ENCODE measurements at regions not wholly inside any gene's neighbourhood (a gene's known extent, or its start where the extent isn't known, plus 50 kb on each side); places are given as distances from the start of the nearest gene placed in this dataset.
"Not testable (repeated sequence)": the region's sequence is repeated elsewhere in the genome, so short reads cannot be mapped to it uniquely, and the experiment has no call there.

DNA sequence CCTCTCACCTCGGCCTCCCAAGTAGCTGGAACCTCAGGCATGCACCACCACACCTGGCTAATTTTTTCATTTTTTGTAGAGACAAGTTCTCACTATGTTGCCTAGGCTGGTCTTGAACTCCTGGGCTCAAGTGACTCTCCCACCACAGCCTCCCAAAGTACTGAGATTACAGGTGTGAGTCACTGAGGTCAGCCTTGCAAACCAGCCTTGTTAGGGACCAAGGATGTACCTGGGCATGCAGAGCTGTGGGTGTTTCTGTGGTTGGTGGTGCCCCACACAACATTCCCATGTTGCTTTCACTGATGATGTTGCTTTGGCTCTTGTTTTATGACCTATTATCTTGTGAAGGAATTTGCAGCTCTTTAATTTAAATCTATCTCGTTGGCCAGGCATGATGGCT, 54.8 kb downstream of the OTUD1 start:
- H3K9me3 ChIP-seq (ENCODE audit: low read length), result no peaks in the 10 kb centered on the region
- no peak overlapping the region for H2AFZ ChIP-seq (ENCODE audit: low read length)
- no peak overlapping the region for H3K4me3 ChIP-seq (ENCODE audit: low read length)
- no peak overlapping the region for H3K27ac ChIP-seq (ENCODE audit: low read length)
- H3K9ac ChIP-seq (ENCODE audit: low read length), result no peak overlapping the region
- no peaks in the 10 kb centered on the region for H4K20me1 ChIP-seq (ENCODE audit: insufficient read depth, low read depth, low read length)
- H3K36me3 ChIP-seq (ENCODE audit: insufficient read depth, low read length), result no peaks in the 10 kb centered on the region
- no peaks in the 10 kb centered on the region for H3K4me1 ChIP-seq (ENCODE audit: low read length)
- H3K9me2 ChIP-seq (replicated peaks; ENCODE audit: insufficient read depth, low read length), result no peaks in the 10 kb centered on the region
- H3K27me3 ChIP-seq (ENCODE audit: low read length), result no peaks in the 10 kb centered on the region
- no peaks in the 10 kb centered on the region for H3K79me2 ChIP-seq (ENCODE audit: low read length)
- DNase-seq, result no peak
- H3K4me2 ChIP-seq (ENCODE audit: low read depth, low read length, poor library complexity, severe bottlenecking), result no peak overlapping the region

DNA sequence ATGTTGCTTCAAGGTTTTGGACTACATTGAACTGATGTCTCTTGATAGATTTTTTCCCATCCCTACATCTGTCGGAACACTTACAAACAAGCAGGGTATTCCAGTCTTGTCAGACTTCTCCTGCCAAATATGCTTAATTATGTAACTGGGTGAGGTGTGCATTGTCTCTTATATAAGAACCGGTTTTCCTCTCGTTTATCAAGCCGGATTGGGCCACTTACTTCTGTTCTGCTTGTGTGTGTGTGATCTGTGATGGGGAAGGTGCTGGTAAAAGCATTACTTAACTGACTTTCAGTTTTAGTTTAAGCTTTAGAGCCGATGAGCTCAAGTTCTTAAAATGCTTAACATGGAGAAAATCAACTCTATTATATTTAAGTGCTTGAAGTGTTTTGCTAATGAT, 57.9 kb downstream of the OTUD1 start:
- Histone ChIP-seq H3K4me3 (ENCODE audit: low read length) (no peak overlapping the region), H3K36me3 (ENCODE audit: insufficient read depth, low read length) (no peaks in the 10 kb centered on the region), H3K4me1 (ENCODE audit: low read length) (no peaks in the 10 kb centered on the region), H3K4me2 (ENCODE audit: low read depth, low read length, poor library complexity, severe bottlenecking) (no peak overlapping the region), H3K9me2 (replicated peaks; ENCODE audit: insufficient read depth, low read length) (no peaks in the 10 kb centered on the region), H3K9ac (ENCODE audit: low read length) (no peak overlapping the region), H3K27me3 (ENCODE audit: low read length) (no peaks in the 10 kb centered on the region), H3K27ac (ENCODE audit: low read length) (no peak overlapping the region), H2AFZ (ENCODE audit: low read length) (no peak overlapping the region), H3K79me2 (ENCODE audit: low read length) (no peaks in the 10 kb centered on the region), H4K20me1 (ENCODE audit: insufficient read depth, low read depth, low read length) (no peaks in the 10 kb centered on the region), H3K9me3 (ENCODE audit: low read length) (no peaks in the 10 kb centered on the region)
- no peak for DNase-seq

DNA sequence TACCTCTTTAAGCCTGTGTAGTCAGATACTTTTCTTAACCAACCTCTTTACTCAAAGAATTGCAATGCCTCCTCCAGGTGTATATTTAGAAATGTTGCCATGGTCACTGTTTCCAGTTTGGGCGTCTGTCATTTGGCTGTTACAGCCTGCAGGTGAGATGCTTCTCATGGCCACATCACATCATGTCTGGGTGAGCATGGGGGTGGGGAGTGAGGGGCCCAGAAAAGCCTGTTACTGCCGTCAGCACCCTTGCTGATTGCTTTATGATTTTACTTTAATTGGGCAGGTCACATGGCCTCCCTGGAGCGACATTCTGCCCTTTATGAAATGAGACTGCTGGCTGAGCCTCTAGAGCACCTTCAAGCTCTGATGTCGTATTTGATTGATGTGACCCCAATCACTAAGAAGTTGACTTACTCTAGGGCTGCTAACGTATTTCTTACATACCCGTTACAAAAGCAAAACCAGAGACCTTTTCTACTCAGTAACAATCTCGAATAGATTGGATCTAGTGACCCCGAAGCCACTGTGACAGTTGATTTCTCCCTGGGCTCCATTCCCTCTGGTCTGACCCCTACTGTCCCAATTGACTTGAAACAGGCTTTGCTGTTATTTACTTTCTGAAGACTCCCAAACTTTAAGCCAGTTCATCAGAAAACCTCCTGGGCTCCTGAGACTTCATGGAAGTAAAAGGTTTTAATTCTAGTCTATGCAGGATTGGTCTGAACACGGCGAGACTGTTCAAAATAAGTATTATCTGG, 60.7 kb downstream of the OTUD1 start:
- no peak overlapping the region for H3K27ac ChIP-seq (ENCODE audit: low read length)
- no peaks in the 10 kb centered on the region for H4K20me1 ChIP-seq (ENCODE audit: insufficient read depth, low read depth, low read length)
- no peaks in the 10 kb centered on the region for H3K27me3 ChIP-seq (ENCODE audit: low read length)
- DNase-seq, result no peak
- no peak overlapping the region for H2AFZ ChIP-seq (ENCODE audit: low read length)
- no peak overlapping the region for H3K4me3 ChIP-seq (ENCODE audit: low read length)
- no peaks in the 10 kb centered on the region for H3K79me2 ChIP-seq (ENCODE audit: low read length)
- no peaks in the 10 kb centered on the region for H3K36me3 ChIP-seq (ENCODE audit: insufficient read depth, low read length)
- no peak overlapping the region for H3K4me2 ChIP-seq (ENCODE audit: low read depth, low read length, poor library complexity, severe bottlenecking)
- H3K9me3 ChIP-seq (ENCODE audit: low read length), result no peaks in the 10 kb centered on the region
- H3K4me1 ChIP-seq (ENCODE audit: low read length), result no peaks in the 10 kb centered on the region
- no peaks in the 10 kb centered on the region for H3K9me2 ChIP-seq (replicated peaks; ENCODE audit: insufficient read depth, low read length)
- no peak overlapping the region for H3K9ac ChIP-seq (ENCODE audit: low read length)

DNA sequence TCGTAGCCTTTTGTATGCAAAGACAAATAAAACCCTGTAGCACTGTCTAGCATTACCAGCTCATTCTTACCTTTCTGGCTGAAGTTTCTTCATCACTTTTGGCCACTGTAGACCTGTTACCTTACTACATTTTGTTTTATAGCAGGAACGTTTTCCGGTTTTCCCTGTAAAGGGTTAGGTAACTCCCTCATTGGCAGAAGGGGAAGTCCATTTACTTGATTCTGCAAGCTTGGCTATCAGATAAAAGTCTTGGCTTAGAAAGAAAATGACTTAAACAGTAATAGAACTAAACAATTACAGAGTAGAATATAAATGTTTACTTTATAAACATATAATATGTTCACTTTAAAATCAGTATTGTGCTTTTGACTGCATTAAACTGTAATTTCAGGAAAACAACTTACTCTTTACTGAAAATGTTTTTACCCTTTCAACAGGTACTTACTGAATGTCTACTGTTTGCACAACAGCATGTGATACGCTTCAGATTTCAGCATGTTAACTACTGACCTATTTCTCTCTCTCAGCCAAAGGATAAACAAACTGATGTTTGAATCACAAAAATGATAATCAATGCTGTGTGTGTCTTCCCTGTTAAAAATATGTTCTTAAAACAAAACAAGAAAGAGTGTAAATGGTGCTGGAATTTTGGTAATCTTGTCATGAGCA, 67.1 kb downstream of the OTUD1 start:
- H4K20me1 ChIP-seq (ENCODE audit: insufficient read depth, low read depth, low read length), result no peaks in the 10 kb centered on the region
- no peaks in the 10 kb centered on the region for H3K36me3 ChIP-seq (ENCODE audit: insufficient read depth, low read length)
- H3K9me2 ChIP-seq (replicated peaks; ENCODE audit: insufficient read depth, low read length), result no peaks in the 10 kb centered on the region
- no peaks in the 10 kb centered on the region for H3K79me2 ChIP-seq (ENCODE audit: low read length)
- H3K4me3 ChIP-seq (ENCODE audit: low read length), result no peak overlapping the region
- no peaks in the 10 kb centered on the region for H3K4me1 ChIP-seq (ENCODE audit: low read length)
- H3K9ac ChIP-seq (ENCODE audit: low read length), result no peak overlapping the region
- no peak for DNase-seq
- no peaks in the 10 kb centered on the region for H3K9me3 ChIP-seq (ENCODE audit: low read length)
- H3K27ac ChIP-seq (ENCODE audit: low read length), result no peak overlapping the region
- H3K27me3 ChIP-seq (ENCODE audit: low read length), result no peaks in the 10 kb centered on the region
- no peak overlapping the region for H3K4me2 ChIP-seq (ENCODE audit: low read depth, low read length, poor library complexity, severe bottlenecking)
- H2AFZ ChIP-seq (ENCODE audit: low read length), result no peak overlapping the region

DNA sequence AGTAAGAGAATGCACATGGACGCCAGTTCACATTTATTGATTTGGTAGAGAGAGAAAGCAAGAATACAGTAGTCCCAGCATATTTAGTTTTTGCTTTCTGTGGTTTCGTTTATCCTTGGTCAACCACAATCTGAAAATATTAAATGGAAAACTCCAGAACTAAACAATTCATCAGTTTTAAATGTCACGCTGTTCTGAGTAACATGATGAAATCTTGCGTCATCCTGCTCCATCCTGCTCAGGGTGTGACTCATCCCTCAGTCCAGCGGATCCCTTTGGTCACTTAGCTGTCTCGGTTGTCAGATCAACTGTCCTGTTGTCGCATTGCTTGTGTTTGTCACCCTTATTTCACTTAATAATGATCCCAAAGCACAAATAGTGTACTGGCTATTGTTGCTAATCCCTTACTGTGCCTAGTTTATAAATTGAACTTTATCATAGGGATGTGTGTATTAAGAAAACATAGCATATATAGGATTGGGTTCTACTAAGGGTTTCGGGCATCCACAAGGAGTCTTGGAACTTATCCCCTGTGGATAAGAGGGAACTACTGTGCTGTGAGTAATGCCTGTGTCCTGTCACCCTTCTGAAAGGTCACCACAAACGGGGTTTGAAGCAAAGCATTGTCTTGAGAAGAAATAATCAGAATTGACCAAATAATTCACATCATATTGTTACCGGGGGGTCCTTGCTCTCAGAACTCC, 73.6 kb downstream of the OTUD1 start:
- Histone ChIP-seq H4K20me1 (ENCODE audit: insufficient read depth, low read depth, low read length) (no peaks in the 10 kb centered on the region), H3K9me2 (replicated peaks; ENCODE audit: insufficient read depth, low read length) (no peaks in the 10 kb centered on the region), H3K4me2 (ENCODE audit: low read depth, low read length, poor library complexity, severe bottlenecking) (no peak overlapping the region), H3K36me3 (ENCODE audit: insufficient read depth, low read length) (no peaks in the 10 kb centered on the region), H3K79me2 (ENCODE audit: low read length) (no peaks in the 10 kb centered on the region), H3K9ac (ENCODE audit: low read length) (no peak overlapping the region), H2AFZ (ENCODE audit: low read length) (no peak overlapping the region), H3K27me3 (ENCODE audit: low read length) (no peaks in the 10 kb centered on the region), H3K27ac (ENCODE audit: low read length) (no peak overlapping the region), H3K9me3 (ENCODE audit: low read length) (no peaks in the 10 kb centered on the region), H3K4me1 (ENCODE audit: low read length) (no peaks in the 10 kb centered on the region), H3K4me3 (ENCODE audit: low read length) (no peak overlapping the region)
- no peak for DNase-seq

DNA sequence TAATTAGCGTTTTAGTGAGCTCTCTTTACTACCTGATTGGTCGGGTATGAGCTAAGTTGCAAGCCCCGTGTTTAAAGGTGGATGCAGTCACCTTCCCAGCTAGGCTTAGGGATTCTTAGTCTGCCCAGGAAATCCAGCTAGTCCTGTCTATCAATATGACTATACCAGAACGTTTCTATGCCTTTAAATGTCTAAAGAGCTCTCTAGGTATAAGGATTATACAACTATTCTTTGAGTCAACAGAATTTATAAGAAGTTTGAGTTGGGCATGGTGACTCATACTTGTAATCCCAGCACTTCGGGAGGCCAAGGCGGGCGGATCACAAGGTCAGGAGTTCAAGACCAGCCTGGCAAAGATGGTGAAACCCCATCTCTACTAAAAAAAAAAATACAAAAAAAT, 74.7 kb downstream of the OTUD1 start:
- H3K4me3 ChIP-seq (ENCODE audit: low read length); H3K79me2 ChIP-seq (ENCODE audit: low read length); H3K9ac ChIP-seq (ENCODE audit: low read length); DNase-seq; H3K4me2 ChIP-seq (ENCODE audit: low read depth, low read length, poor library complexity, severe bottlenecking); H3K9me3 ChIP-seq (ENCODE audit: low read length); H3K27ac ChIP-seq (ENCODE audit: low read length); H4K20me1 ChIP-seq (ENCODE audit: insufficient read depth, low read depth, low read length); H3K36me3 ChIP-seq (ENCODE audit: insufficient read depth, low read length); H3K9me2 ChIP-seq (replicated peaks; ENCODE audit: insufficient read depth, low read length); H3K27me3 ChIP-seq (ENCODE audit: low read length); H2AFZ ChIP-seq (ENCODE audit: low read length); H3K4me1 ChIP-seq (ENCODE audit: low read length): not testable (repeated sequence)

DNA sequence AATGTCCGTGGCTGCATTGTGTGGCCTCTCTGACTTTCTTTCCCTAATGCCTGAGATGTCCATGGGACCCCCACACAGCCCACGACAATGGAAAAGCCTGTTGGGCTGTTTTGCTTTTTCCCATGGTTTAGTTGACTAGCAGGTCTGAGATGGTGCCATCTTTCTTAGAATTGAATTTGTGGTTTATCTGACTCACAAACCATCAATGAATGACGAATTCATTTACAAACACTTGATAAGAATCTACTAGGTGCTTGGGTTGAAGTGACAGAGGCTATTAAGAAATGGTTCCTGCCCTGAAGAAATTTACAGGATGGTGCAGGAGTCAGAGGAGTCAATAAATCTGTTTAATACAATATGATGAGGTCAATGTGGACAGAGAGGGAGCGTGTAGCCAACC, 75.4 kb downstream of the OTUD1 start:
- no peak overlapping the region for H2AFZ ChIP-seq (ENCODE audit: low read length)
- H3K9ac ChIP-seq (ENCODE audit: low read length), result no peak overlapping the region
- no peak overlapping the region for H3K27ac ChIP-seq (ENCODE audit: low read length)
- no peak overlapping the region for H3K4me3 ChIP-seq (ENCODE audit: low read length)
- H3K36me3 ChIP-seq (ENCODE audit: insufficient read depth, low read length), result no peaks in the 10 kb centered on the region
- no peaks in the 10 kb centered on the region for H3K79me2 ChIP-seq (ENCODE audit: low read length)
- H3K9me2 ChIP-seq (replicated peaks; ENCODE audit: insufficient read depth, low read length), result no peaks in the 10 kb centered on the region
- H3K4me1 ChIP-seq (ENCODE audit: low read length), result no peaks in the 10 kb centered on the region
- no peaks in the 10 kb centered on the region for H3K9me3 ChIP-seq (ENCODE audit: low read length)
- H3K27me3 ChIP-seq (ENCODE audit: low read length), result no peaks in the 10 kb centered on the region
- H4K20me1 ChIP-seq (ENCODE audit: insufficient read depth, low read depth, low read length), result no peaks in the 10 kb centered on the region
- H3K4me2 ChIP-seq (ENCODE audit: low read depth, low read length, poor library complexity, severe bottlenecking), result no peak overlapping the region
- DNase-seq, result no peak

DNA sequence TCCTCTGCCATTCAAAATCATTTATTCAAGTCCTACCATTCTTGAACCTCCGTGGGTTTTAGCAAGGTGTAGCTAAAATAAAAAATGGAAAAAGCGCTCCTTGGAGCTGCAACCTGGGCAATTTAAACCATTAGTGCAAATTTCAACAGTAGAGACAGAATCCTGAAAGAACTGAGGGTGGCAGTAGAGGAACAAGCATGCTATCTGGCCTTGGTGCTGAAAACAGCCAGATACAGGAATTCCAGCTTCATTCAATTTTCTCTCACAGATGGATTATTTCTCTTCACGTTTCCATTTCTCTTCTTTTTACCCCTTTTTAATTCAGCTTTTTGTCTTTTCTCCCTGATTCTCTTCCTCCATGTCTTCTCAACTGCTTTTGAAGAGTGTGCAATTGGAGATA, 77.7 kb downstream of the OTUD1 start:
- no peaks in the 10 kb centered on the region for H3K36me3 ChIP-seq (ENCODE audit: insufficient read depth, low read length)
- H3K9ac ChIP-seq (ENCODE audit: low read length), result no peak overlapping the region
- no peaks in the 10 kb centered on the region for H3K4me1 ChIP-seq (ENCODE audit: low read length)
- no peak overlapping the region for H2AFZ ChIP-seq (ENCODE audit: low read length)
- DNase-seq, result no peak
- H3K27ac ChIP-seq (ENCODE audit: low read length), result no peak overlapping the region
- H3K4me2 ChIP-seq (ENCODE audit: low read depth, low read length, poor library complexity, severe bottlenecking), result no peak overlapping the region
- H4K20me1 ChIP-seq (ENCODE audit: insufficient read depth, low read depth, low read length), result no peaks in the 10 kb centered on the region
- no peaks in the 10 kb centered on the region for H3K27me3 ChIP-seq (ENCODE audit: low read length)
- no peaks in the 10 kb centered on the region for H3K9me2 ChIP-seq (replicated peaks; ENCODE audit: insufficient read depth, low read length)
- no peaks in the 10 kb centered on the region for H3K9me3 ChIP-seq (ENCODE audit: low read length)
- no peaks in the 10 kb centered on the region for H3K79me2 ChIP-seq (ENCODE audit: low read length)
- H3K4me3 ChIP-seq (ENCODE audit: low read length), result no peak overlapping the region

All from Karpas-422 (cell line).